H1 (cell line): ENCODE measurements at regions not wholly inside any gene's neighbourhood (a gene's known extent, or its start where the extent isn't known, plus 50 kb on each side); places are given as distances from the start of the nearest gene placed in this dataset.

ENCODE experiments used
- SUZ12 ChIP-seq: fragments of 200-600 bp; sonication (generic); IDR thresholded peaks from 2 replicates; pipeline ENCODE4 v1.6.1; 2012; ENCODE audit warnings: mild to moderate bottlenecking, inconsistent platforms, low read length, moderate library complexity, mixed read lengths
- TF ChIP-seq, protein P1 (sequence below), 3 experiments: IDR thresholded peaks; 1 replicate in 2 of 3; 2 replicates in 1 of 3; pipeline versions ENCODE4 v1.5.1 to v1.6.1; 2011; ENCODE audit warnings: low read length in 3 of 3, mild to moderate bottlenecking in 3 of 3, inconsistent platforms in 2 of 3, low read depth in 1 of 3, moderate library complexity in 1 of 3; ENCODE audit not compliant: insufficient read depth in 1 of 3; ENCODE audit errors: control extremely low read depth in 1 of 3

DNA sequence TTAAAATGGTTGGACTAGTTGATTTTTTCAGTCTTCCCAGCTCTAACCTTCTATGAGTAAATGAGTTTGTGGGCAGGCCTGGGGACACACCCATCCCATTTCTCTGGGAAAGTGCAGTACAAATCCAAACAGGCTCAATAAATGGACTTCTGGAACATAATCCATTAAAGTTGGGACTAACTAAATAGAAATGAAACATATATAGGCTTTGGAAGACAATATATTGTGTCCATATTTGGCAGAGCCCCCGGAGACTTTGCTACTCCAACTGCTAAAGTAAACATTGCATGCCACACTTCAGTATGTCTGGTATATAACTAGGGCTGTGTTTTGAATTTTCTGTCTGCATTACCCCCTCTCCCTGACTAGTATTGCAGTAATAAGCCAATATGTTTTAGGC is 191.4 kb upstream of the DAB2 start:
- no peak for TF ChIP-seq SUZ12
- TF ChIP-seq, protein P1, sequence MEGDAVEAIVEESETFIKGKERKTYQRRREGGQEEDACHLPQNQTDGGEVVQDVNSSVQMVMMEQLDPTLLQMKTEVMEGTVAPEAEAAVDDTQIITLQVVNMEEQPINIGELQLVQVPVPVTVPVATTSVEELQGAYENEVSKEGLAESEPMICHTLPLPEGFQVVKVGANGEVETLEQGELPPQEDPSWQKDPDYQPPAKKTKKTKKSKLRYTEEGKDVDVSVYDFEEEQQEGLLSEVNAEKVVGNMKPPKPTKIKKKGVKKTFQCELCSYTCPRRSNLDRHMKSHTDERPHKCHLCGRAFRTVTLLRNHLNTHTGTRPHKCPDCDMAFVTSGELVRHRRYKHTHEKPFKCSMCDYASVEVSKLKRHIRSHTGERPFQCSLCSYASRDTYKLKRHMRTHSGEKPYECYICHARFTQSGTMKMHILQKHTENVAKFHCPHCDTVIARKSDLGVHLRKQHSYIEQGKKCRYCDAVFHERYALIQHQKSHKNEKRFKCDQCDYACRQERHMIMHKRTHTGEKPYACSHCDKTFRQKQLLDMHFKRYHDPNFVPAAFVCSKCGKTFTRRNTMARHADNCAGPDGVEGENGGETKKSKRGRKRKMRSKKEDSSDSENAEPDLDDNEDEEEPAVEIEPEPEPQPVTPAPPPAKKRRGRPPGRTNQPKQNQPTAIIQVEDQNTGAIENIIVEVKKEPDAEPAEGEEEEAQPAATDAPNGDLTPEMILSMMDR (IDR thresholded peaks at IDR 0.05; ENCODE audit: control extremely low read depth in 1 of 3, insufficient read depth in 1 of 3, low read depth in 1 of 3, low read length in 3 of 3), result no peak
